ENCODE measurements at regions not wholly inside any gene's neighbourhood (a gene's known extent, or its start where the extent isn't known, plus 50 kb on each side); places are given as distances from the start of the nearest gene placed in this dataset.
"Not testable (repeated sequence)": the region's sequence is repeated elsewhere in the genome, so short reads cannot be mapped to it uniquely, and the experiment has no call there.

DNA sequence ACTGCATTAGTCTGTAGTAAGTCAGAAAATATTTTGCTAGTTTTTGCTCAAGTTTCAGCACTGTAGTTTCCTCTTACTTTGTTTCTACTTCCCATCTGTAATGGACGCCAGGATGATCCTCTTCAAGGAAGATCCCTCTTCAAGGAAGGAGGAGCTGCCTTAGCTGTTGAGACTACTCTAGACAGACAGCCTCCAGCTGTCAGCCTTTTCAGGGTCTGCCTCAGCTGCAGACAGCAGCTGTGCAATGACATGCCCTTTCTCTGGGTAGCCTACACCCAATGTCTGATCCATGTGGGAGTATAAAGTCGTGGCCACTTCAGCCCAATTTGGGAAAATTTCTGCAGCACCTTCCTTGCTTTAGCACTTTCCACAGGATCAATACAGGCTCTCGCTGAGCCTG lies 281.0 kb upstream of the MAOA start:
- DNase-seq (ENCODE audit: low read depth), result no peak

DNA sequence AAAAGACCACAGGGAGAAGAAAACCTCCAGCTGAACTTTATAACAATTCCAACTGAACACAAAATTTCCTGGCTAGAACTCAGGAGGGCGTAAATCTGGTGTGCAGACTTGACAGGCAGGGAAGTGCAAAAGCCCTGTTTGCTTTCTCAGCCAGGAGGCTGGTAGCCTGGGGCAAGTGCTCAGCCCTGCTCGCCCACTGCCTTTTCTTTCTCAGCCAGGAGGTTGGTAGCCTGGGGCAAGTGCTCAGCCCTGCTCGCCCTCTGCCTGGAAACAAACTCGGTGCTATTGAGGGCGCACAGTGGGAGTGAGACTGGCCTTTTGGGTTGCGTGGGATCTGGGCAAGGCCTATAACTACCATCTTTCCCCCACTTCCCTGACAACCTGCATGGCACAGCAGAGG lies 275.4 kb upstream of the MAOA start:
- DNase-seq (ENCODE audit: low read depth), result no peak

DNA sequence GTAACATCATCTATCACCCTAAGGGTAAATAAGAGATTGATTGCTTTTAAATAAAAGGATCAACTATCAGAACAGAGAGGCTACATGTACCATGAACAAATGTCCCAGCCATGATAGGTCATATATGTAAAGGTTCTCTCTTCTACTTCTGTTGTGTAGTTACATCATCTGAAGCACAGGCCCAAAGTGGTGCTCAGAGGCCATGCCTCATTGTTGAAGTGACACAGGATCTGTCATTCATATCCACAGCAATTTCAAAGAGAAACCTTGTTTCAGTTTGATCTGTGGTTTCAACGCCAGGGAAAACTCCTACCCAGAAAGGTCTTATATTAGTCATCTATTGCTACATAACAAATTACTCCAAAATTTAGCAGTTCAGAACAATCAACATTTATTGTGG lies 269.2 kb upstream of the MAOA start:
- no peak for DNase-seq (ENCODE audit: low read depth)

DNA sequence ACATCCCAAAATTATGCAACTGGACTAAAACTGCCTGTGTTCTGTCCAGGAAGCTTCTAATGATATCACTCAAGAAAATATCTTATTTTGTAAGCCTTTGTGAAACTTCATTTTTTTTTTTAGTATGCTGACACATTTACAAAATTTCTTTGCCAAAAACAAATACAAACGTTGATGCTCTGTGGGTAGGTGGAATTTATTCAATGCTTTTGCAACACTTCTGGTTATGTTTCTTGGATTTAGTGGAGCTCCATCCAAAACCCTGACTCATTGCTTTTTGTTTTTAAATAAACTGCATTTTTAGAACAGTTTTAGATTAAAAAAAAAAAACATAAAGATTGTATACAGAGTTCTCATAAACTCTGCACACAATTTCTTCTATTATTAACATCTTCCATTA lies 250.9 kb upstream of the MAOA start:
- DNase-seq (ENCODE audit: low read depth), result peak; percentile 1

DNA sequence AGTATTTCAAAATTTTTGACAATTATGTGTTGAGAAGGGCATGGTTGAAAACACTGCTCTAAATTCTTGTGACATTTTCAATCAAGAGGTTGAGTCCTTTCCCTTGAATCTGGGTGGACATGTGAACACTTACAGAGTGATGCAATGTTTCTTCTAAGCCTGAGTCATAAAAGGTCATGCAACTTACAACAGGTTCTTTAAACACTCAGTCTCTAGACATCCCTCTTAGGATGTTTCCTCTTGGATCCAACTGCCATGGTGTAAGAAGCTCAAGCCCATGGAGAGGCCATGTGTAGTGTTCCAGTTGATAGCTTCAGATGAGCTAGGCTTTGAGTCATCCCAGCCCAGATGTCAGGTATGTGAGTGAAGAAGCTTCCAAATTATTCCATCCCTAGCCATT lies 232.2 kb upstream of the MAOA start:
- no peak for DNase-seq (ENCODE audit: low read depth)

DNA sequence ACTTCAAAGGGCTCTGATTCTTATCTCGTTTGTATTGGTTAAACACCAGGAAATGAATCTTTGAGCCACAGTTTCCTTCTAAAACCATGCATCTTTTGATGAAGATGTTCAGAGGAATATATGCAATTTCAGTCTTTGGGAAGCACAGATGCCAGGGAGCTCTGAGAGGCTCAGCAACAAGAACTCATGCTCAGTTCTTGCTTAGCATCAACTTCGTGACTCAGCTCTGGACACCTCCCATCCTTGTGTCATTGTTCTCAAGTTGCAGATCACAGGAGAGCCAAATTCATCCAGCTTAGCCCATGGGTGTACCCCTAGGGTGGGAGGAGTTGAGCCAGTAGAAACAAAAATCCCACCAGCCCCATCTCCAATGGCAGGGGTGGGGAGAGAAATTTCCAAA lies 219.6 kb upstream of the MAOA start:
- no peak for DNase-seq (ENCODE audit: low read depth)

DNA sequence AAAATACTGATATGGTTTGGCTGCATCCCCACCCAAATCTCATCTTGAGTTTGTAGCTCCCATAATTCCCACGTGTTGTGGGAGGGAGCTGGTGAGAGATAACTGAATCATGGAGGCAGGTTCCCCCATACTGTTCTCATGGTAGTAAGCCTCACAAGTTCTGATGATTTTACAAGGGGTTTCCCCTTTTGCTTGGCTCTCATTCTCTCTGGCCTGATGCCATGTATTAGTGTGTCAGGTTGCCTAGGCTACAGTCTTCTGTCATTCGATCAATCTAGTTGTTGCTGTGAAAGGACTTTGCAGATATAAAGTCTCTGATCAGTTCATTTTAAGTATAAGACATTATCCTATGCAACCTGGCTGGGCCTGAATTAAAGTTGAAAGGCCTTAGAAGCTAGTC lies 209.3 kb upstream of the MAOA start:
- DNase-seq (ENCODE audit: low read depth), result no peak

DNA sequence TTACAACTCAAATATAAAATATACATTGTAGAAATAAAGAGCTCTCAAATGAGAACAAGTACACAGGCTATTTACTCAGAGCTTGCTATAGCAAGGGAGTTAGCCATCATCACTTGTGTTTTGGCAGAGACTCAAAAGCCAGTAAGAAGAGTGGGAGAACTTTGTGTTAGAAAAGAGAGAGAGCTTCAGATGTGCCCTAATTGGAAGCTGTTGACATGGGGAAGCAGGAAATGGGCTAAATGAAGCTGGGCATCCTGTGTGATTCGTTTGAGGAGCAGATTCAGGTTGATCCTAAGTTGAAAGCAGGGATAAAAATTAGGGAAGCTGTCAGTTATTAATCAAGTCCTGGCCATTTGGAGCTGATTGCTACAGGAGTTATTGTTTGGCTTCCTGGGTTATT lies 207.4 kb upstream of the MAOA start:
- DNase-seq (ENCODE audit: low read depth), result no peak

DNA sequence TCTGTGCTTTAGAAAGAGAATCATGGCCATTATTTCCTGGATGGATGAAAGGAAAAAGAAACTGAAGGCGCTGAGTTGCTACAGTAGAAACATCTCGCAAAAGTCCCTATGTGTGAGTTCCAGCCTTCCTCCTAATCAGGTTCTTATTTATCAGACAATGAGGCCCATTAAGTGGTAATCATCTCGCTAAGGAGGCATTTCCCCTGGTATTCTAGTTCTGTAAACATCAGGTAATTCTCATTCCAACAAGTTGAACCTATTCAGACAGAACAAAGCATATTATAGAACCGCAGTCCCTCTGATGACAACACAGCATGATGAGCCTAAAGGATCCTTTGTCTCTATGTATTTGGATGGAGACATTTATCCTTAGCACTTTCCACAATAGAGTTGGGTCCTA lies 205.7 kb upstream of the MAOA start:
- no peak for DNase-seq (ENCODE audit: low read depth)

DNA sequence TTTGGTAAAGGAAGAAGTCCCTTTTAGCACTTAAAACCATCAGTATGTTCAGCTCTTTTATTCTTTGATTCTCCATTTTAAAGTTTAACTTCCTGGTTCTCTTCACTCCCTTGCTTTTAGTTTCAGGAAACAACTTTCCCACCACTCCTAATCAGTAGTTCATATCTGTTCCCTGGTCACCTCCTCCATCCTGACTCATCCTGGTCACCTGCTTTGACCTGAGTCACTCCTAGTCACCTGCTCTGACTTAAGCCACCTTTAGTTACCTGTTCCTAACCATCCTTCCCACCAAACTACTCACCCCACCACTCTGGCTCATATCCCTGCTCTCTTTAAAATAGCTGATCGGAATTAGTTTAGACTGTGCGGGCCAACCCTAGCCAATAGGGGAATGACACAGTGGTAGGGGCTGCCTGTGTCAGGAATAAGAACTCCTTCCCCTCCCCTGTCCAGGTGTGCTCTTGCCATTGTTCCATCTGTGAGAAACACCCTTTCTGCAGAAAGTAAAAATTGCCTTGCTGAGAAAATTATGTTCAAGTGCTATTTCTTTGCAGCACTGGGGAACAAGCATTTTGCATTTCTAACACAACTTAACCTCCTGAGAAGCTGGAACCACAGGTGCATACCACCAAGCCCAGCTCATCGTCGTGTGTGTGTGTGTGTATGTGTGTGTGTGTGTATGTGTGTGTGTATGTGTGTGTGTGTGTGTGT lies 204.0 kb upstream of the MAOA start:
- DNase-seq (ENCODE audit: low read depth), result not testable (repeated sequence)

DNA sequence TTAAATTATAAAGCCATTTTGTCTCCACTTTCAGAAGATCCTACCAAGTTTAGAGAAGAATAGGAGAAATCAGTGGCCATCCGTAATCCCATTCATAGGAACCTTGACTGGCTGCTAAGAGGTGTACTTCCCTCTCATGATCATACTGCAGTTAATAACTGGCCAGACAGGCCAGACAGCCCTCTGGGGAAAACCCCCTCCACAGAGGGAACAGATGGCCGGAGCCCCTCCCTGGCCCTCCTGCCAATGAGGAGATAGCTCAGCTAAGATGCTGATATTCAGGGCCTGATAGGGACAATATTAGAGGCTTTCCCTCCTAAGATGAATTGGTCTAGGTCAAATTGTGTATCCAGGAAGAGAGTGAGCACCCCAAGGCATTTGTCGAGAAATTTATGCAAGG lies 200.0 kb upstream of the MAOA start:
- DNase-seq (ENCODE audit: low read depth), result no peak

DNA sequence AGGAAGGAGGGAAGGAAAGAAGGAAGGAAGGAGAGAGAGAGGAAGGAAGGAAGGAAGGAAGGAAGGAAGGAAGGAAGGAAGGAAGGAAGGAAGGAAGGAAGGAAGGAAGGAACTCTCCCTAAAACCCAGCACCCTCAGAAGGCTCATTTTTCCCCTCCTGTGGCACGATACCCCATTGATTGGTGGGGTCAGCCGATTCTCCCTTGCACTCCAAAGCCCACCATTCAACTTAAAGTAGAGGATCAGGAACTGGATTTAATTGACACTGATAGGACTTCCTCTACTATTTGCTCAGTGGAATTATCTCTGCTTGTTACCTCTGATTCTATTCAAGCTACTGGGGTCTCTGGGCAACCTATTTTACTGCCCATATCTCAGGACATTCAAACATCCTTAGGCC lies 199.2 kb upstream of the MAOA start:
- no peak for DNase-seq (ENCODE audit: low read depth)

DNA sequence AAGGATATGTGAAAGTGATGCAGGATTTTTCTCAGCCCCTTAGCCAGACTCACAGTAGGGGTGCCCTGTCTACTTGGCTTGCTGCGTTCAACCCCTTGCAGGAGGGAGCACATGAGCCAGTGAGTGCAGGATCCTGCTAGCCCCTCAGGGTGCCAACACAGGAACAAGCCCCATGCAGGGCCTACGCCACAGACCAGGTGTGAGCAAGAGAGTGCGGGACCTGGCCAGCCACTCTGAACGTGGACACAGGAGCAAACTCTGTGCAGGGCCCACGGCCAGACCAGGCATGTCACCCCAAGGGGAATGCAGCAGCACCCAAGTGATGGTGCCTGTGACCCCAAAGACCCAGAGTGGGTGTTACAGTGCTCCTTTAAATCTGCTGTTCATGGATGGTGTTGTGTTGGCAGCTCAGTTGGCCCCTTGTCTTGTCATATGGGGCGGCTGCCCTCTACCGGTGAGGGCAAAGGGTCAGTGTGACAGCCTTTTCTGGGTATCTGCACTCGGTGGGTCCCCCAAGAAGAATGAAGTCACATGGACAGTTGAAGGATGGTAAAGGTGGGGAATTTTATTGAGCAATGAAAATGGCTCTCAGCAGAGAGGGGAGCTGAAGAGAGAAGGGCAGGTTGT lies 188.4 kb upstream of the MAOA start:
- no peak for DNase-seq (ENCODE audit: low read depth)

DNA sequence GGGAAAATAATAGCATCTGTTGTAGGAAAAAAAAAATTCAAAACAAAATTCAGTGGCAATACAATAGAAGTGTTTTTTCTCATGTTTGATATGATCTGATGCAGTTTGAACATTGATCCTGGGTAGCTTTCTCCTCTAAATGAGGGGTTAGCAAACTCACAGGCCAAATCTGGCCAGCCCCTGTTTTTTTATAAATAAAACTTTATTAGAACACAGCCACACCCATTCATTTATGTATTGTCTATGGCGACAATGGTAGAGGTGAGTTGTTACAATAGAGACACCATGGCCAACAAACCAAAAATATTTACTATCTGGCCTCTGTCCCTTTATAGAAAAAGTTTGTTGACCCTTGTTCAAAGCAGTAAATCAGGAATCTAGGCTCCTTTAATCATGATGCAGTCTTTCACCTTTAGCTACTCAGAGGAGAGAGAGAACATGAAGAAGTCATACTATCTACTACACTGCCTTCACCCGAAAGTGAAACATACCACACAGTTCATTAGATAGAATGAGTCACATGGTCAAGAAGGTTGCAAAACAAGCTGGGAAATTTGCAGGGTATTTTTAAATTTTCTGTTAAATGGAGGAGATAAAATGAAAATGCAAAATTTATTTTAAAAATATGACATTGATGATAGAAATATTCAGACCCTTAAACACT lies 186.6 kb upstream of the MAOA start:
- DNase-seq (ENCODE audit: low read depth), result no peak

DNA sequence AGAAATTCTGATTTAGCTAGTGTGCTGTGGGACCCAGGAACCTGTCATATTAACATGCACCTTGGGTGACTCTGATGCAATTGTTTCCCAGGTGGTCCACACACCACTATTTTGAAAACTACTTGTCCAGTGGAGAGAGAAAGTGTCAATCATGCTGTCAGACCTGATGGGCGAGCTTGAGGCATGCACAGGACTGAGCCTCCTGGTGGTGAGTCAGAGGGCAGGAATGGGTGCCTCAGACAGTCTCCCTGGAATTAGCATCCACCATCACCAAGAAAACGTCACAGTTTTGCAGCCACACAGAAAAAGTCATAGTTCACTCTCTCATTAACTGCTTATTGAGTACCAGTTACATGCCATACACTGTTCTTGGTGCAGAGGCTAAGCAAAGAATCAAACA lies 181.8 kb upstream of the MAOA start:
- no peak for DNase-seq (ENCODE audit: low read depth)

DNA sequence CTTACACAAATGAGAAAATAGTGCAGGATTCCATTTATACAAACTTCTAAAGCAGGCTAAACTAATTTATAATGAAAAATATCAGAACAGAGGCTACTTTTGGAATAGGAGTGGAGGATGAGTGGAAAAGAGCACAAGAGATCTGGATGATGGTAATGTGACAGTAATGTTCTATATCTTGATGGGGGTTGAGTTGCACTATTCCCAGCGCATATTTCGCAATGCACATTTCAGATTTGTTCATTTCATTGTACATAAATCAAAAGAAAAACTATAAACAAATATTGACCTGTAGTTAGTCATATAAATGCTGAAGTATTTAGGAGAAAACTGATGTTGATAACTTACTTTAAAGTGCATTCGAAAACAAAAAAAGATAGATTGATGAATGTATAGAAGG lies 177.0 kb upstream of the MAOA start:
- DNase-seq (ENCODE audit: low read depth), result no peak

DNA sequence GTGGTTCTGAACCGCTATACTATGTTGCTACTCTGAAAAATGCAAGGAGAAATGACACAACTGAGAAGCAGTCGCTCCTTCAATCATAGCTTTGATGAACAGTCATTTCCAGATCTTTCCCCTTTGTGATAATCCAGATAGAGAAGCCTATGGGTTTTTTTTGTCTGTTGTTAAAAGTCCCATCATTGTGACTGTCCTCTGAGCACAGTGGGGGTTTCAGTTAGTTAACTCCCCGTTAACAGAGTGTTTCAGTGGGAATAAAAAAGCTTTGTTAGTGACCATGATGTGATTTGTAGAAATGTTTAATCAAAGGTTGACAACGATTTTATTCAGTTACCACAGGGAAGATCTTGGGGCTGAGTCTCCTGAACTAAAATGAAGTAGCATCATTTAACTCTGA lies 176.2 kb upstream of the MAOA start:
- DNase-seq (ENCODE audit: low read depth), result no peak

DNA sequence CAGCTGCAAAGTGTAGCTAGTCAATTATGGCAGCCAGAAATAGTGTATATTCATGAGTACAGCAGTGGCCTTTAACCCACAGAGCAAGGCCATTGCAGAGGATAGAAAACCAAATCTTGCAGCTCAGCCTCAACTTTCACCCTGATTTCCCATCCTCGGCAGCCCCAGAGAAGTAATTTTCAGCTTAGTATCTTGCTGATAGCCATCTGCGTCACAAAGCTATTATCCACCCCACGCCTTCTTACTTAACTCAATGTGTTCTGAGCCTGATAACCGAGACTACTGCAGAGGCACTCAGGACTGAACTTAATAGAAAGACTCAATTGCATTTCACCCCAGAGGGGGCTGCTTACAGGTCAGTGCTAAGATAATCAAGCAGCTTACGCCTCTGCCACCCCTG lies 174.5 kb upstream of the MAOA start:
- DNase-seq (ENCODE audit: low read depth), result no peak

DNA sequence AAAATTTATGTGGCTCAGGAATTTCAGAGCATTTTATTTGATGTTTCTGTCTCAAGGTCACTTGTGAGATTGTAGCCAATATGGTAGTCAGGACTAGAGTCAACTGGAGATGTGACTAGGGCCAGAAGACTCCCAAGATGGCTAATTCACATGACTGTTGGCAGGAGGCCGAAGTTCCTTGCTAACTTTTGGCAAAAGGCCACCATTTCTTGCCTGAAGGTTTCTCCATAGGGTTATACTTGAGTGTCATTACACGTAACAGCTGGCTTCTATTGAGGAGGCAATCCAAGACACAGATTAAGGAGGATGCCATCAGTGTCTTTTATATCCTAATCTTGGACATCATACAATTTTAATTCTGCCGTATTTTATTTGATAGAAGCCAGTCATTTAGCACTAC lies 162.3 kb upstream of the MAOA start:
- DNase-seq (ENCODE audit: low read depth), result no peak

DNA sequence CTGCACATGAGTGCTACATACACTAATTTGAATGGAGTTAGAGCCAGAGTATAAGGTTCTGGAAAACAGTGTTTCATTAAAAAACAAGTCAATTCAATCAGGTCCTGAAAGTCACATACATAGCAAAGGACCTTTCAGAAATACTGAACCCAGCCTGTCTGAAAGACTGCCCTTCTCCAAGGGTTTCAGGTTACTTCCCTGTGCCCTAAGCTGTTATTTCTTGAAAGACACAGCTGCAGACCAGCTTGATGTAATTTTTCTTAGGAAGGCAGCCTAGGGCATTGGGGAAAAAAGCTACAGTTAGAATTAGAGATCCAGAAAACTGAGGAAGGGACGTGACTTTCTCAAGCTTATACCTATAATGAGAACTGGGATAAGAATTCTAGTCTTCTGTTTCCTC lies 155.9 kb upstream of the MAOA start:
- no peak for DNase-seq (ENCODE audit: low read depth)

DNA sequence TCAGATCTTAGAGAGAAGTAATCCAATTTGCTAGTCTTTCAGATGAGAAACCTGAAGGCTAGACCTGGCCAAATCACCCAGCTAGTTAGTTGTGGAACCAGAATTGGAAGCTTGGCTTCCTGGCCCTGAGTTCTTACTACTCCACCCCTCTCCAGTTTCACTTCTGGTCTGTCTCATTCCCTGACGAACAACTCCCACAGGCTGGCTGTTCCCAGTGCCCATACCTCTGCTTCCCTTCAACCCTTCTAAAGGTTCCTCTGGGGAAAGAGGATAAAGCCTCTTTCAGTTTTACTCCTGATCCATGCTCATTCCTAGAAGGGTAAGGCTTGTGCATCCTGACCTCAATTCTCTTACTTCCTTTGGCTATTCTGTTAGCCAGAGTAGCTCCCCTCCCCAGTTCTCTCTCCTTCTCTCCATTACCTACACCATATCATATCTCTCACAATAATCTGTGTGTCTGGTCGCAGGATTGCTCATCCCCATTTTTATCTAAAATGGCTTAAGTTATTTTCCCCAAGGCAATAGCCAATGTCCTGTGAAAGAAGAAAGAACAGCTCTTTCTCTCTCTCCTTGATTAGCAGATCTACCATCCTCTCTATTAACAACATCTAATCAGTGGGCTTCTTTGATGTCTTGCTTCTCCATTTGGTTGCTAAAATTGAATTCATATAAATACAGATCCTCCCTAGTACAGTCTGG lies 155.0 kb upstream of the MAOA start:
- no peak for DNase-seq (ENCODE audit: low read depth)

DNA sequence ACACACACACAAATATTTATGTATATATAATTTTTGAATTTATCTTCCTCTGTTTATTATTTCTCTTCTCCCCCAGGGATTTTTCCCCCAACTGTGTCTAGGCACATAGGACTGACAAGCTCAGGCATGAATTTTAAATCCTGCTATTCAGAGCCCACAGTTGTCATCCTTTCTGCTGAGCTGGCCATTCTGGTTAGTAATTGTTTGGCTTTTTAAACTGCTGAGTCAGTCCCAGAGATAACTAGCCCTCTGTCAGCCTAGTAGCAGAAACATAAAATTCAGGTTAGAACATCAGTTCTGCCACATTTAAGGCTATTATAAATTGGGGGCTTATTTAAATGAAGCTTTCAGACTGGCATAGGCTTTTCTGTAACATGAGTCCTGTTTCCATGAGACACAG lies 151.7 kb upstream of the MAOA start:
- no peak for DNase-seq (ENCODE audit: low read depth)

DNA sequence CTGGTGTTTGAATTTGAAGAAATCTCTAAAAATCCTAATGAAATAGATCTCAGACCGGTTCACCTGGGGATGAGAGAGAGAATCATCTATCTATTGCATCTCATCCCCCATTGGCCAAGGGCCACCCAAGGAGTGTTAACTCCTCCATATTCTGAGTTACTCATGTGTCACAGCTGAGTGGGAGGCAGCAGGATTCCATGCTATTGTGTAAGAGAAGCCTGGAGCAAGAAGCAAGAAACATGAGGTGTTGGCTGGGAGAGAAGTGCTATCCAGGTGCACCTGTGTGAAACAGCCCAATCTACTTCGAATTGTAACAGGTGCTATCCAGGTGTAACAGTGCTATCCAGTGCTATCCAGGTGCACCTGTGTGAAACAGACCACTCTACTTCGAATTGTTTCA lies 150.3 kb upstream of the MAOA start:
- no peak for DNase-seq (ENCODE audit: low read depth)

Measured in fibroblast of gingiva (primary cell).